Neutrophil (primary cell): ENCODE measurements at regions not wholly inside any gene's neighbourhood (a gene's known extent, or its start where the extent isn't known, plus 50 kb on each side); places are given as distances from the start of the nearest gene placed in this dataset.

Experiments used
- H3K27ac ChIP-seq: fragments of 200-600 bp; sonication (generic); 2 replicates; pipeline ENCODE4 v1.5.1; 2016; ENCODE audit warnings: mild to moderate bottlenecking, moderate library complexity
- H3K27me3 ChIP-seq: fragments of 200-600 bp; sonication (generic); 2 replicates; pipeline ENCODE4 v1.6.0; 2016; ENCODE audit warnings: mild to moderate bottlenecking
- H3K36me3 ChIP-seq: fragments of 200-600 bp; sonication (generic); 2 replicates; pipeline ENCODE4 v1.5.1; 2017
- H3K4me1 ChIP-seq, 2 experiments: fragments of 200-600 bp in 1 of 2; sonication (generic) in 1 of 2; 1 replicate in 1 of 2; 2 replicates in 1 of 2; pipeline versions ENCODE4 v1.5.1 to v1.6.1; 2013 to 2016; ENCODE audit warnings: low read depth in 1 of 2, low read length in 1 of 2, mild to moderate bottlenecking in 1 of 2, moderate library complexity in 1 of 2; ENCODE audit not compliant: control insufficient read depth in 1 of 2, insufficient read depth in 1 of 2
- H3K4me3 ChIP-seq, 2 experiments: fragments of 200-600 bp in 1 of 2; sonication (generic) in 1 of 2; 1 replicate in 1 of 2; 2 replicates in 1 of 2; pipeline ENCODE4 v1.5.1; 2013 to 2016; ENCODE audit warnings: low read depth in 1 of 2, low read length in 1 of 2, mild to moderate bottlenecking in 1 of 2, moderate library complexity in 1 of 2
- H3K9me3 ChIP-seq: fragments of 200-600 bp; sonication (generic); 2 replicates; pipeline ENCODE4 v1.5.1; 2016
- CTCF ChIP-seq: fragments of 200-600 bp; sonication (generic); IDR thresholded peaks from 2 replicates; pipeline ENCODE4 v1.5.1; 2016; ENCODE audit warnings: antibody characterized with exemption

DNA sequence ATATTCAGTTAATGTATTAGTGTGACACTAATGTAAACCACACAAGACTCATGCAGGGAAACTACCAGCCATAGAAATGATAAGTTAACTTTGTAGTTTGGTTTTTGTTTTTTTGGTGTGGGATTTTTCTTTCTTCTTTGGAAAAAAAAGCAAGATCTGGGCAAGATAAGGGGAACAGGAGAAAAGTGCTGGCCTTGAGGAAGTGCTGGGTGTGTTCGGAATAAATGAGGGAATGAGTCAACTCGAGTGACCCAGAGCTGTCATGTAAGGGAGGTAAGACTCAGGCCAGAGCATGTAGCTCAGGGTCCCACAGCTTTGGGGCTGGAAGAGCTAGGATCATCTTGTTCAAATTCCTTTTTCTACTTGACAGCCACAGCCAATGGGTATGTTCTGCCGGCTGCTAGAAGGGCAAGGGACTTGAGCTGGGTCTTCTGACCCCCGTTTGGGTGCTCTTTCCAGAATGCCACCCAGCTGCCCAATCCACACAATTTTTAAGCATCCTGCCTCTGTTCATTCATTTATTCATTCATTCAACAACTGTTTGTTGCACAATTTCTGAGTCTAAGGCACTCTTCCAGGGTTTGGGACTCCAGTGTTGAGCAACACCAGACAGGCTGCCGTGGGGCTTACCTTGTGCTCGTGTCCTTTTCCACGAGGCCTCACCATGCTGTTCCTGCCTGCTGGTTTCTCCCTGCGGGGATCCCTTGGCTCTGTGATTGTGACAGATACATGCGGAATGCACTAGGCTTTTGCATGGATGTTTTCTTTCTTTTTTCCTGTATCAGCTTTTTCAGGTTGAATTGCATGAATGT is 54.5 kb downstream of the CLDN34 start:
- peaks cover 19 to 25% of the 10 kb centered on the region in 2 experiments for H3K4me1 ChIP-seq
- H3K9me3 ChIP-seq = no peaks in the 10 kb centered on the region
- H3K27me3 ChIP-seq = no peaks in the 10 kb centered on the region
- no peak overlapping the region for H3K27ac ChIP-seq
- H3K4me3 ChIP-seq = no peak overlapping the region
- H3K36me3 ChIP-seq = no peaks in the 10 kb centered on the region
- TF ChIP-seq CTCF = no peak

GRCh38 chrX:10022273-10022541 is 55.0 kb downstream of the CLDN34 start:
- Histone ChIP-seq H3K4me1 (peaks cover 14 to 20% of the 10 kb centered on the region in 2 experiments), H3K27me3 (no peaks in the 10 kb centered on the region), H3K4me3 (no peak overlapping the region), H3K36me3 (no peaks in the 10 kb centered on the region), H3K27ac (no peak overlapping the region), H3K9me3 (no peaks in the 10 kb centered on the region)
- TF ChIP-seq CTCF = no peak

GRCh38 chrX:10022580-10023245 is 55.6 kb downstream of the CLDN34 start:
- H3K27me3 ChIP-seq = no peaks in the 10 kb centered on the region
- no peak overlapping the region for H3K4me3 ChIP-seq
- no peaks in the 10 kb centered on the region for H3K9me3 ChIP-seq
- no peak overlapping the region for H3K27ac ChIP-seq
- no peak for TF ChIP-seq CTCF
- peaks cover 11 to 14% of the 10 kb centered on the region in 2 experiments for H3K4me1 ChIP-seq
- no peaks in the 10 kb centered on the region for H3K36me3 ChIP-seq

DNA sequence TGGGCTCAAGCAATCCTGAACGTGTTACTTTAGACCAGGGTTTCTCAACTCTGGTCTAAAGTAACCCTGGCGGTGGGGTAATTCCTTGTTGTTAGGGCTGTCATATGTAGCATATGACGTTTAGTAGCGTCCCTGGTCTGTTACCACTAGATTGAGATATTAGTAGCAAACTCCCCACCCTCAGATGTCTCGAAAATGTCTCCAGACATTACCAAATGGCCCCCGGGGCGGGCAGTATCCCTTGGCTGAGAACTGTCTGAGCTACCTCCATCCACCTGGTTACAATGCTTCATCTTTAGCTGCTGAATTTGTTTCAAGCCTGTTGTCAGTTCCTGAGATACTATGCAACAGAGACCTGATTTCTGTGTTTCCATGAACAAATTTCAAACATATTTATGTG is 56.7 kb downstream of the CLDN34 start:
- no peak for TF ChIP-seq CTCF
- no peak overlapping the region for H3K27ac ChIP-seq
- H3K4me1 ChIP-seq = peaks cover 11% of the 10 kb centered on the region in 2 experiments
- no peaks in the 10 kb centered on the region for H3K36me3 ChIP-seq
- H3K9me3 ChIP-seq = no peaks in the 10 kb centered on the region
- H3K4me3 ChIP-seq = no peak overlapping the region
- H3K27me3 ChIP-seq = no peaks in the 10 kb centered on the region

DNA sequence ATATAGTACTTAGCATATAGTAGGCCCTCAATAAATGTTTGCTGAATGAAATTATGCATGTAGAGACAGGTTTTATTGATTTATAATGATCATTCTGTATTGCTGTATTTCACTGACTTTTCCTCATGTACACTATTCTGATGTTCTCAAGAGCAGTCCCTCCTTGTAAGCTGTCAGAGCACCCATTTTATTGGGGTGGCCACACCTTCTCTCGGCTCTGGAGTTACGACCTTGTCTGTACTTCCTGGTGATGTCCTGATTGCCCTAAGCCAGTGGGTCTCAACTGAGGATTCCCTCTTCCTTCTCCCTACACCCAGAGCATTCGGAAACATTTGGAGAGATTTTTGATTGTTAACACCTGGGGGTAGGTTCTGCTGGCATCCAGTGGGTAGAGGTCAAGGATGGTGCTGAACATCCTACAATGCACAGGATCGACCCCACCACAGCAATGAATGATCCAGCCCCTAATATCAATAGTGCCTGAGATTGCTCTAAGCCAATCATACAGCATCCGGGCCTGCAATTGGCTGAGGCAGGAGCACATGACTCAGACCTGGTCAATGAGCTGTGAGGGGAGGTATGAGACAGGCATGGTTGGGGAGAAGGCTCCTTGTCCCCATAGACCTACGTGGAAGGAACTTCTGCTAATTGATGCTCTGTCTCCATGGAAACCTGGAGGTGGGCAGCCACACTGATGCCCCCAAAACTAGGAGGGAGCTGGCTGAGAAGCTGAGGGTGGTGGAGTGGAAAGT is 58.8 kb downstream of the CLDN34 start:
- Histone ChIP-seq H3K4me3 (no peak overlapping the region), H3K27me3 (no peaks in the 10 kb centered on the region), H3K27ac (no peak overlapping the region), H3K36me3 (no peaks in the 10 kb centered on the region), H3K4me1 (peaks cover 11% of the 10 kb centered on the region in 2 experiments), H3K9me3 (no peaks in the 10 kb centered on the region)
- no peak for TF ChIP-seq CTCF
